ENCODE measurements at regions not wholly inside any gene's neighbourhood (a gene's known extent, or its start where the extent isn't known, plus 50 kb on each side); places are given as distances from the start of the nearest gene placed in this dataset.
A peak's percentile ranks its signal among the peaks of the same experiment; 100 is the strongest.

- H3K27ac ChIP-seq, result no peak overlapping the region
- TF ChIP-seq, protein P1, sequence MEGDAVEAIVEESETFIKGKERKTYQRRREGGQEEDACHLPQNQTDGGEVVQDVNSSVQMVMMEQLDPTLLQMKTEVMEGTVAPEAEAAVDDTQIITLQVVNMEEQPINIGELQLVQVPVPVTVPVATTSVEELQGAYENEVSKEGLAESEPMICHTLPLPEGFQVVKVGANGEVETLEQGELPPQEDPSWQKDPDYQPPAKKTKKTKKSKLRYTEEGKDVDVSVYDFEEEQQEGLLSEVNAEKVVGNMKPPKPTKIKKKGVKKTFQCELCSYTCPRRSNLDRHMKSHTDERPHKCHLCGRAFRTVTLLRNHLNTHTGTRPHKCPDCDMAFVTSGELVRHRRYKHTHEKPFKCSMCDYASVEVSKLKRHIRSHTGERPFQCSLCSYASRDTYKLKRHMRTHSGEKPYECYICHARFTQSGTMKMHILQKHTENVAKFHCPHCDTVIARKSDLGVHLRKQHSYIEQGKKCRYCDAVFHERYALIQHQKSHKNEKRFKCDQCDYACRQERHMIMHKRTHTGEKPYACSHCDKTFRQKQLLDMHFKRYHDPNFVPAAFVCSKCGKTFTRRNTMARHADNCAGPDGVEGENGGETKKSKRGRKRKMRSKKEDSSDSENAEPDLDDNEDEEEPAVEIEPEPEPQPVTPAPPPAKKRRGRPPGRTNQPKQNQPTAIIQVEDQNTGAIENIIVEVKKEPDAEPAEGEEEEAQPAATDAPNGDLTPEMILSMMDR (IDR thresholded peaks at IDR 0.05), result no peak
- TF ChIP-seq ZFX (IDR thresholded peaks at IDR 0.05; ENCODE audit: borderline replicate concordance), result no peak
Measured at GRCh38 chr7:18198868-18199267, 171.2 kb upstream of the PRPS1L1 start.

GRCh38 chr7:18200266-18200665, 172.6 kb upstream of the PRPS1L1 start:
- no peak overlapping the region for H3K27ac ChIP-seq
- no peak for TF ChIP-seq ZFX (IDR thresholded peaks at IDR 0.05; ENCODE audit: borderline replicate concordance)
- TF ChIP-seq, protein P1 (IDR thresholded peaks at IDR 0.05), result no peak

DNA sequence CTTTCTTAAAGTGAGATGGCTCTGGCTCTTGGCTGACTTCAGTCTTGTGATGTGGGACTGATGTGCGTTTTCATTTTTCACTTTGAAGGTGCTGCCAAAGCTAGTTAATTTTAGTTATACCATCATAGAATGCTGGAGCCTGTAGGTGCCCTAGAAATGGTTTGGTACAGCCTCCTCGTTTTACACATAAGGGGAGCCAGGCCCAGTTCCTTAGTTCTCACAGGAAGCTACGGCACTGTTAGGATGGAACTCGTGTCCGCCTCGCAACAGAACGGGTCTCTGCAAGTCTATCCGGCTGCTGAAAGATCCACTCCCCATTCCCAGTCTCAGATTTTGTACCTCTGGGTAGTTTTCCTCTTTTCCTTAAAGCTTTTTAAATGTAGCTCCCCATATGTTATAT, 173.2 kb upstream of the PRPS1L1 start:
- TF ChIP-seq ZFX (IDR thresholded peaks at IDR 0.05; ENCODE audit: borderline replicate concordance), result no peak
- TF ChIP-seq, protein P1 (IDR thresholded peaks at IDR 0.05), result no peak
- no peak overlapping the region for H3K27ac ChIP-seq

DNA sequence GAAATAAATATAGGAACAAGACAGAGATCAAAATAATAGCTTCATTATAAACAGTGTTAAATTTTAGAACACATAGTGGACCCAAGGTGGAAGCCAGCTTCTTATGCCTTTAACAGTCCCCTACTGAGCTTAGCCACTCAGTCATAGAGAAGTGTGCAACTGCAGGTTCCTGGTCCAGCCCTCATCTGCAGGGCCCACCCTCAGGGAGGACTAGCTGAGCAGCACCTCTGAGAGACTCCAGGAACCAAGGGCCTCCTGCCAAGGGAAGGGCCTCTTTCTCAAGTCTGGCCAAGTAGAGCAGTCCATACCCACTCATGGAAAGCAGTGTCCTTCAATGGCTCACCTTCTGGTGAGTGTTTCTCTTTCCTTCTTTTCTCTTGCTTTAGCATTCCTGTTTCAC, 173.7 kb upstream of the PRPS1L1 start:
- no peak for TF ChIP-seq ZFX (IDR thresholded peaks at IDR 0.05; ENCODE audit: borderline replicate concordance)
- TF ChIP-seq, protein P1 (IDR thresholded peaks at IDR 0.05), result no peak
- no peak overlapping the region for H3K27ac ChIP-seq

DNA sequence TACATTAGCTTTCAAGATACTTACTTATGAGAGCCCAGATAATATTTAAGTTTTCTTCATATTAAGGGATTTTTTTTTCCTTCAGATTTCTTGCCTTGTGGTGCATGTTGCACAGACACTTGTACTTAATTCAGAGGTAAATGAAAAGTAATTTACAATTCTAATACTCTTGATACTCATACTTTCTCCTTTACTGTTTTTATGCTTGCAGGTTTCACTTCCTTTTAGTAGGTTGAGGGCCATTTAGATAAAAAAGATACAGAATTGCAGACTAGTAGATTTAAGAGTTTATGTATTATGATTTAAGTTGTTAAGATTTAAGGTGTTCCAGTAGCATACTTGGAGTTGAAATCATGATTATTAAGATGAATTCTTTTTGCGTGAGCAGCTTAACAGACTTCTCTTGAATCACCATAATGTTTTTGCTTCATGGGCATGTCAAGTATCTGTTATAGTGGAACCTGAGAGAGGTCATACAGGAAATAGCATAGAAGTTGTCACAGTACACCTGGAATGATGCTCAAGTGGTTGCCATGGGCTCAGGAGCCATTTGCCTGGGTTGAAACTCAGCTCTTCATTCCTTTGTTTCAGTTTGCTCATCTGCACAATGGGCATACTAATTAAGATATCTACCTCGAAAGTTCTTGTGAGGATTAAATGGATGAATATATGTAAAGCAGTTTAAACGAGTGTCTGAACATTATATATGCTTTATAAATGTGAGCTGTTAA, 174.8 kb upstream of the PRPS1L1 start:
- TF ChIP-seq, protein P1 (IDR thresholded peaks at IDR 0.05), result no peak
- no peak for TF ChIP-seq ZFX (IDR thresholded peaks at IDR 0.05; ENCODE audit: borderline replicate concordance)
- no peak overlapping the region for H3K27ac ChIP-seq

GRCh38 chr7:18206331-18206730, 178.7 kb upstream of the PRPS1L1 start:
- TF ChIP-seq, protein P1 (IDR thresholded peaks at IDR 0.05), result no peak
- no peak for TF ChIP-seq ZFX (IDR thresholded peaks at IDR 0.05; ENCODE audit: borderline replicate concordance)
- no peak overlapping the region for H3K27ac ChIP-seq

- TF ChIP-seq ZFX (IDR thresholded peaks at IDR 0.05; ENCODE audit: borderline replicate concordance), result no peak
- TF ChIP-seq, protein P1 (IDR thresholded peaks at IDR 0.05), result no peak
- peak overlapping the region; percentile 38 for H3K27ac ChIP-seq
Measured at GRCh38 chr7:18208921-18209320, 181.3 kb upstream of the PRPS1L1 start.

Measured in 22Rv1 (cell line).